ENCODE measurements at regions not wholly inside any gene's neighbourhood (a gene's known extent, or its start where the extent isn't known, plus 50 kb on each side); places are given as distances from the start of the nearest gene placed in this dataset.

GRCh38 chr2:128452024-128452411 is 133.3 kb upstream of the HS6ST1 start:
- H3K27me3 ChIP-seq (ENCODE audit: insufficient read depth, low read depth): no peaks in the 10 kb centered on the region
- ChIA-PET POLR2A (ENCODE audit: unreplicated experiment) (no interaction called here), CTCF (no interaction called here)
- H2AFZ ChIP-seq: no peak overlapping the region
- H3K4me1 ChIP-seq (replicated peaks; ENCODE audit: insufficient read depth): no peaks in the 10 kb centered on the region
- no TSS peak for BruUV-seq (replicated peaks)
- no peaks in the 10 kb centered on the region for H3K9me2 ChIP-seq (ENCODE audit: insufficient read depth)
- no peak overlapping the region for H3K27ac ChIP-seq
- no peak for DNase-seq
- H3F3A ChIP-seq (ENCODE audit: insufficient read depth, low read depth): no peaks in the 10 kb centered on the region
- H3K36me3 ChIP-seq (ENCODE audit: low read depth): no peaks in the 10 kb centered on the region
- TF ChIP-seq EZH2 (IDR thresholded peaks at IDR 0.05; ENCODE audit: low read depth) (no peak), CTCF (conservative IDR thresholded peaks at IDR 0.05) (no peak)
- H3K79me2 ChIP-seq (ENCODE audit: low read depth): no peaks in the 10 kb centered on the region
- no peak overlapping the region for H3K4me2 ChIP-seq
- H3K9me3 ChIP-seq (ENCODE audit: insufficient read depth, low read depth): no peaks in the 10 kb centered on the region
- intact Hi-C loops (cut with micrococcal nuclease; ENCODE audit: unreplicated experiment): no loop called here
- H4K20me1 ChIP-seq (ENCODE audit: insufficient read depth): no peaks in the 10 kb centered on the region
- no peak overlapping the region for H3K4me3 ChIP-seq

DNA sequence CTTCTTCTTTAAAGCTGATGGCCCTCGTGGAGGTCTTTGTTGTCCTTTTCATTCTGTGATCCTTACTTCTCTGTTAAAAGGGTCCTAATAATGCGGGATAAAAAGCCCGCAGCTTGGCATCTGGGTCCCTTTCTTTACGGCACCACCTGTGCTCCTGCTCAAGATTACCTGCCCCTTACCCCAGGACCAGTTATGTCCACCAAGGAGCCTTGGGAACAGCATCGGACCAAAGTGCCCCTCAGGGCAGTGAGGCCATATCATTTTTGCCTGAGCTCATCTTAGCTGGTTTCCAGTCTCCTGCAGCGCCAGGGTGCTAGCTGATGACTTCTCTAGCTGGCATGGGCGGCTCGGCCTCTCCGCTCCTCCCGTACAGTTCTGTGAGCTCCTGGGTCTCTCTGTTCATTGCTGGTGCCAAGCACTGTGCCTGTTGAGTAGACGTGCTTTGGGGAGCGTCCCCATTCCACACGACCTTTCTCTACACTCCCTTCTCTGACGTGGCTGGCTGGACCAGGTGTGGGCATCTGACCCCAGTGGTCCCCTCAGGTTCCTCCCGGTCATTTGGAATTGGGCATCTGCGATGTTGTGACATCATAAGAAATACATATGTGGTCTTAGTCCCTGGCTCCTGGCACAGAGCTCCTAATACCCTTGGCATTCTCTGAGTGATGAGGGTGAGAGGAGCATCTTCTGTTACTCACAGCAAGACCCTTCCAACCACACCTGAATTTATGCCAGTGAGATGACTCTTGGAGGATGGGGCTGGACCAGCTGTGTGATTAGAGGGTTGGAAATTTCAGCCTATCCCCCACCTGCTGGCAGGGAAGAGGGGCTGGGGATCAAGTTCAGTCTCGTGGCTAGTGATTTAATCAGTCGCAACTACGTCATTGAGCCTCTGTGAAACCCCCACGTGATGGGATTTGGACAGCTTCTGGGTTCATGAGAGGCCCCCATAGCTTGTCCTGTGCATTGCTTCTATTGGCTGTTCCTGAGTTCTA is 134.2 kb upstream of the HS6ST1 start:
- Histone ChIP-seq H3K9me3 (ENCODE audit: insufficient read depth, low read depth) (no peaks in the 10 kb centered on the region), H3F3A (ENCODE audit: insufficient read depth, low read depth) (no peaks in the 10 kb centered on the region), H3K4me3 (no peak overlapping the region), H4K20me1 (ENCODE audit: insufficient read depth) (no peaks in the 10 kb centered on the region), H3K27ac (no peak overlapping the region), H3K4me2 (no peak overlapping the region), H2AFZ (no peak overlapping the region), H3K27me3 (ENCODE audit: insufficient read depth, low read depth) (no peaks in the 10 kb centered on the region), H3K79me2 (ENCODE audit: low read depth) (no peaks in the 10 kb centered on the region), H3K9me2 (ENCODE audit: insufficient read depth) (no peaks in the 10 kb centered on the region), H3K4me1 (replicated peaks; ENCODE audit: insufficient read depth) (no peaks in the 10 kb centered on the region), H3K36me3 (ENCODE audit: low read depth) (no peaks in the 10 kb centered on the region)
- DNase-seq: no peak
- CTCF ChIA-PET: no interaction called here
- TF ChIP-seq EZH2 (IDR thresholded peaks at IDR 0.05; ENCODE audit: low read depth): no peak
- no peak for TF ChIP-seq CTCF (conservative IDR thresholded peaks at IDR 0.05)
- POLR2A ChIA-PET (ENCODE audit: unreplicated experiment): no interaction called here
- BruUV-seq (replicated peaks): no TSS peak
- intact Hi-C loops (cut with micrococcal nuclease; ENCODE audit: unreplicated experiment): no loop called here

DNA sequence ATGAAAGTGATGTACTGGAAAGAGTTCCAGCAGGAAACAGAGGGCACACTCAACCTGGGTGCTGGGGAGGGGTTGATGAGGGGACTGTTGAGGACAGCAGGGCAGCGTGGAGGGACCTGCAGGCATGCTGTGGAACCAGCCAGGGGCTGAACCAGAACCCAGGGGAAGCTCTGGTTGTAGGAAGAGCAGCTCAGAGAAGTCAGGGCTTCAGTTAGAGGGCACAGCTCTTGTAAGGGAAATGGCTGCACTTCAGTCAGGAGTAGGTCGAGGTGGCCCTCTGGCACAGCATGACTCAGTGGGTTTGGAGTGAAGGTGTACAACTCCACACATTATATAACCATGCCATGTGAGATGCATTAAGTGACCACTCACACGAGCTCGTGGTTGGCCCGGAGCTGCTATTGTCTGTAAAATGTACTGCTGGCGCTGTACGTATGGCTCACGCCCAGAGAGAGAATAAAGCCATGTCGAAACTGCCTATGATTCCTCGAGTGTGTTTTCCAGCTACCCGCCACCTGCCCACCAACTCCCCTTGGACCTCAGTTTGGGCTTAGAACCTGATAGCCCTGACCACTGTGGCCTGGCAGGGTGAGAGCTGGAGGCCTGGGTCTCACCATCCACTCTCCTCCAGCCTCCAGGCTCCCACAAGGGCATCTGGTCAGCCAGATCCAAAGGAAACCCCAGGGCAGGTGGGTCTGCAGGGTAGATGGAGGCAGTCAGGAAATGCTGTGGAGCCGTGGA is 136.5 kb upstream of the HS6ST1 start:
- TF ChIP-seq EZH2 (IDR thresholded peaks at IDR 0.05; ENCODE audit: low read depth): no peak
- no peak for TF ChIP-seq CTCF (conservative IDR thresholded peaks at IDR 0.05)
- ChIA-PET POLR2A (ENCODE audit: unreplicated experiment) (no interaction called here), CTCF (no interaction called here)
- no peak overlapping the region for H2AFZ ChIP-seq
- BruUV-seq (replicated peaks): no TSS peak
- H3K9me3 ChIP-seq (ENCODE audit: insufficient read depth, low read depth): no peaks in the 10 kb centered on the region
- no peaks in the 10 kb centered on the region for H3F3A ChIP-seq (ENCODE audit: insufficient read depth, low read depth)
- DNase-seq: no peak
- no peak overlapping the region for H3K27ac ChIP-seq
- H3K79me2 ChIP-seq (ENCODE audit: low read depth): no peaks in the 10 kb centered on the region
- no peaks in the 10 kb centered on the region for H3K27me3 ChIP-seq (ENCODE audit: insufficient read depth, low read depth)
- no peak overlapping the region for H3K4me3 ChIP-seq
- H4K20me1 ChIP-seq (ENCODE audit: insufficient read depth): no peaks in the 10 kb centered on the region
- intact Hi-C loops (cut with micrococcal nuclease; ENCODE audit: unreplicated experiment): no loop called here
- H3K36me3 ChIP-seq (ENCODE audit: low read depth): no peaks in the 10 kb centered on the region
- H3K4me2 ChIP-seq: no peak overlapping the region
- H3K4me1 ChIP-seq (replicated peaks; ENCODE audit: insufficient read depth): 0 out of 2 replicates have a peak, but pooled peaks cover 6% of the 10 kb centered on the region
- no peaks in the 10 kb centered on the region for H3K9me2 ChIP-seq (ENCODE audit: insufficient read depth)
